ENCODE measurements at regions not wholly inside any gene's neighbourhood (a gene's known extent, or its start where the extent isn't known, plus 50 kb on each side); places are given as distances from the start of the nearest gene placed in this dataset.

DNA sequence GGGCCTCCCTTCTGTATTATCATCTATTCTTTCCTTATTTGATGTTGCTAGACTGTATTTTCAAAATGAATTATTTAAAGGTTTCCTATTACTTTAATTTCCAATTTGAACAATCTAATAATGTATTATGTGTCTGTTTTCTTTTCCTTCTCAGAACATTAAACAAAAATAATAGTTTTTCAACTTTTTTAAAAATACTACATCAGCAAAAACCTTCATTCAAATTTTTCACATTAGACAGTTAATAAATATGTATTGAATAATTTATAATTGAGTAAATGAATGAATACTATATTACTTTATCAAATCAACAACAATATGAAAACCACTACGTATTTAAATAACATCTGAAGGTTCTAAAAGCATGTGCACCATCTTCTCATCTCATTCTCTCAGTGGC, 644.1 kb upstream of the SEMA3D start:
- no peak overlapping the region for H3K4me3 Mint-ChIP-seq
- H3K27me3 Mint-ChIP-seq (ENCODE audit: low read depth): no peaks in the 10 kb centered on the region
- peaks cover 39% of the 10 kb centered on the region for H3K4me1 Mint-ChIP-seq
- H3K9me3 Mint-ChIP-seq: peaks cover 6% of the 10 kb centered on the region
- DNase-seq (ENCODE audit: low spot score in 2 of 2, unreplicated experiment in 2 of 2): no peak
- TF ChIP-seq, protein P1, sequence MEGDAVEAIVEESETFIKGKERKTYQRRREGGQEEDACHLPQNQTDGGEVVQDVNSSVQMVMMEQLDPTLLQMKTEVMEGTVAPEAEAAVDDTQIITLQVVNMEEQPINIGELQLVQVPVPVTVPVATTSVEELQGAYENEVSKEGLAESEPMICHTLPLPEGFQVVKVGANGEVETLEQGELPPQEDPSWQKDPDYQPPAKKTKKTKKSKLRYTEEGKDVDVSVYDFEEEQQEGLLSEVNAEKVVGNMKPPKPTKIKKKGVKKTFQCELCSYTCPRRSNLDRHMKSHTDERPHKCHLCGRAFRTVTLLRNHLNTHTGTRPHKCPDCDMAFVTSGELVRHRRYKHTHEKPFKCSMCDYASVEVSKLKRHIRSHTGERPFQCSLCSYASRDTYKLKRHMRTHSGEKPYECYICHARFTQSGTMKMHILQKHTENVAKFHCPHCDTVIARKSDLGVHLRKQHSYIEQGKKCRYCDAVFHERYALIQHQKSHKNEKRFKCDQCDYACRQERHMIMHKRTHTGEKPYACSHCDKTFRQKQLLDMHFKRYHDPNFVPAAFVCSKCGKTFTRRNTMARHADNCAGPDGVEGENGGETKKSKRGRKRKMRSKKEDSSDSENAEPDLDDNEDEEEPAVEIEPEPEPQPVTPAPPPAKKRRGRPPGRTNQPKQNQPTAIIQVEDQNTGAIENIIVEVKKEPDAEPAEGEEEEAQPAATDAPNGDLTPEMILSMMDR (IDR thresholded peaks at IDR 0.05; ENCODE audit: unreplicated experiment): no peak
- no peaks in the 10 kb centered on the region for H3K36me3 Mint-ChIP-seq
- H3K27ac Mint-ChIP-seq: peak overlapping the region; percentile 56

DNA sequence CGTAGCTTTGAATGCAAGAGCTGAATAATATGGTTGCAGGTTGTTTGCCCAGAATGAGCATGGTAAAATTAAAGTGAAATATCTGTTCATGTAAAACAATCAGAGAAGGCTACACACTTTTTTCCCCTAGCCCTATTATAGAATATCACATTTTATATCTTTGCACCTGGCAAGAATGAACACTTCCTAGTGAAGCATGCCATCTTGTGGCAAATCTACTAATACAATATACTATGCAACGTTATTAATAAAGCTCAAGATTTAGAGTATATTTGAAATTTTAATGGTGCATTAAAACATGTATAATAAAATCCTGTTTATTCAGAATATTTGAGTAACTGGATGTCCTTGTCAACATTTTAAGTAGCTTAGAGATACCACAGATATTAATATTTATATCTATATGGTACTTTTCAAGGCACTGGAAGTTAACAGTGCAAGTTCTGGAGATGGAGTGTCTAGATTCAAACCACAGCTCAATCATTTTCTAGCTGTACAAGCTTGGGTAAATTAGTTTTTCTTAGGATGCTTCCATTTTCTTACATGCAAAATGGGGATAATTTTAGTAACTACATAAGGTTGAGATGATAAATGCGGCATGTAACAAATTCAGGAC, 643.1 kb upstream of the SEMA3D start:
- Mint-ChIP-seq H3K27me3 (ENCODE audit: low read depth) (no peaks in the 10 kb centered on the region), H3K36me3 (no peaks in the 10 kb centered on the region), H3K27ac (peak overlapping the region; percentile 66), H3K4me3 (no peak overlapping the region), H3K9me3 (peaks cover 6% of the 10 kb centered on the region), H3K4me1 (peaks cover 39% of the 10 kb centered on the region)
- no peak for DNase-seq (ENCODE audit: low spot score in 2 of 2, unreplicated experiment in 2 of 2)
- TF ChIP-seq, protein P1 (IDR thresholded peaks at IDR 0.05; ENCODE audit: unreplicated experiment): peak; percentile 30

DNA sequence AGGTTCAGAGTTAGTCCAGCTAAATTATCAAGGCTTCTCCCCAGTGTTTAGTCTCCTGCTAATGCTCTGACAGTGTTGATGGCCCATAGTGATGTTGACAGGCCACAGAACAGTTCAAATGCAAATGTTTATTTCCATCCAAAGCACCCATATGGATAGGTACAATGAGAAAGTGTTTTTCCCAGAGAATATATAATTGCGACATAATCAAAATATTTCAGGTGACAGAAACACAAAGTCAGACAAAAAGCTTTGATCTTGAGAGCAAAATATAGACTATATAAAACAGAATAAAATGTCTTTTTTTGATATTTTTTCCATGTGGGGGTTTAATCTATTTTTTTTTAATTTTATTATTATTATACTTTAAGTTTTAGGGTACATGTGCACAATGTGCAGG, 642.3 kb upstream of the SEMA3D start:
- Mint-ChIP-seq H3K4me3 (no peak overlapping the region), H3K27me3 (ENCODE audit: low read depth) (no peaks in the 10 kb centered on the region), H3K36me3 (no peaks in the 10 kb centered on the region), H3K27ac (no peak overlapping the region), H3K4me1 (peaks cover 39% of the 10 kb centered on the region), H3K9me3 (peaks cover 3% of the 10 kb centered on the region)
- TF ChIP-seq, protein P1 (IDR thresholded peaks at IDR 0.05; ENCODE audit: unreplicated experiment): no peak
- DNase-seq (ENCODE audit: low spot score in 2 of 2, unreplicated experiment in 2 of 2): no peak

DNA sequence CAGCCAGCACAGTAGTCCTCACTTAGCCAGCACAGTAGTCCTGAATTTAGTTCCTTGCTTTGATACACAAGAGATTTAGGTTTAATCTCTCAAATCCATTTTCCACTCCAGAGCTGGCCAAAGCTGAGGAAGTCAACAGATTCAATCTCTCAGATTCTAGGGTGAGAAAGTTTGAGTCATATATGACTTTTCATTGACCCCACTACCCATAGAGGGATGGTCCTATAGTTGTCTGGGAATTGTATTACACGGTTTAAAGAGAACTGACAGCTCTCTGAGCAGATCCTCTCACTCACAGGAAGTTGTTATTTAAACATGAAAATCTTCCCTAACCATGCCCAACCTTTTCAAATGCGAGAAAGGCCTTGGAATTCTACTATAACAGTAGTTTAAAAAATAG, 641.8 kb upstream of the SEMA3D start:
- no peak for DNase-seq (ENCODE audit: low spot score in 2 of 2, unreplicated experiment in 2 of 2)
- H3K36me3 Mint-ChIP-seq: no peaks in the 10 kb centered on the region
- H3K4me1 Mint-ChIP-seq: peaks cover 39% of the 10 kb centered on the region
- H3K9me3 Mint-ChIP-seq: no peaks in the 10 kb centered on the region
- H3K27ac Mint-ChIP-seq: peak overlapping the region; percentile 65
- TF ChIP-seq, protein P1 (IDR thresholded peaks at IDR 0.05; ENCODE audit: unreplicated experiment): no peak
- H3K4me3 Mint-ChIP-seq: no peak overlapping the region
- no peaks in the 10 kb centered on the region for H3K27me3 Mint-ChIP-seq (ENCODE audit: low read depth)

DNA sequence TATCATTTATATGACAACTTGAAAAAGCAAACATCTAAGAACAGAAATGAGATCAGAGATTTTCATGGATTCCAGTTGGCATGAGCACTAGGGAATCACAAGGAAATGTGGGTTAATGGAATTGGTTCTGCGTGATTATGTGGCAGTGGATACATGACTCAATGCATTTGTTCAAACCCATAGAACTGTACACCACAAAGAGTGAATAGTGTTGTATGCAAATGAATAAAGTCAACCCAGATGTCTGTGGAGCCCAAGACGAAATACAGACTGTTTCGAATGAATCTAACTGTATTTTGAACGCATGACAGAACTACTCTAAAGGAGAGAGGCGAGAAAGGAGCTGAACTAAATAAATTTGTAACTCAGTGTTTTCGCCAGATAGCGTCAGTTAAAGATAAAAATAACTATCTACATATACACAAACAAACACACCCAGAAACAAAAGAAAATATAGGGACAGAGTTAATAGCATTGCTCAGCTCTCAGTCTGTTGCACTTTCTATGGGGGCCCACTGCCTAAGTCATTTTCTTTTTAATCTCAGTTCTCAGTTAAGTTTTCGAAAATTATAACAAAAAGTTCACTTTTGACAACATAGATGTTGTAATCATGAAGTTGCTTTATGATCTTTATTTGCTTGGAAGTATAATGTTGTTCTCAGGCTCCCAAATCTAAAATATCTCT, 636.7 kb upstream of the SEMA3D start:
- TF ChIP-seq, protein P1 (IDR thresholded peaks at IDR 0.05; ENCODE audit: unreplicated experiment): no peak
- Mint-ChIP-seq H3K27ac (no peak overlapping the region), H3K4me1 (peaks cover 5% of the 10 kb centered on the region), H3K4me3 (no peak overlapping the region), H3K36me3 (no peaks in the 10 kb centered on the region), H3K9me3 (no peaks in the 10 kb centered on the region), H3K27me3 (ENCODE audit: low read depth) (no peaks in the 10 kb centered on the region)
- DNase-seq (ENCODE audit: low spot score in 2 of 2, unreplicated experiment in 2 of 2): no peak
